Gastroesophageal sphincter (tissue), 3 donors: ENCODE measurements at regions not wholly inside any gene's neighbourhood (a gene's known extent, or its start where the extent isn't known, plus 50 kb on each side); places are given as distances from the start of the nearest gene placed in this dataset.

ENCODE experiments used
- EP300 ChIP-seq: sonication (generic); formaldehyde crosslinking; IDR thresholded peaks from one replicate; pipeline ENCODE4 v1.6.1; 2017; ENCODE audit warnings: antibody characterized with exemption, mild to moderate bottlenecking
- POLR2A ChIP-seq, 2 donors: fragments of 450-650 bp; IDR thresholded peaks; one replicate each; pipeline ENCODE4 v1.6.1; 2017; ENCODE audit warnings: antibody characterized with exemption in 2 of 2, mild to moderate bottlenecking in 2 of 2, moderate library complexity in 1 of 2
- TF ChIP-seq, protein P1 (sequence below), 4 experiments: fragments of 200-600 bp in 2 of 4; fragments of 450-650 bp in 2 of 4; sonication (generic) in 1 of 4; IDR thresholded peaks; one replicate each; pipeline ENCODE4 v1.5.1; 2017 to 2019; ENCODE audit warnings: antibody characterized with exemption in 4 of 4, mild to moderate bottlenecking in 2 of 4, moderate library complexity in 2 of 4

DNA sequence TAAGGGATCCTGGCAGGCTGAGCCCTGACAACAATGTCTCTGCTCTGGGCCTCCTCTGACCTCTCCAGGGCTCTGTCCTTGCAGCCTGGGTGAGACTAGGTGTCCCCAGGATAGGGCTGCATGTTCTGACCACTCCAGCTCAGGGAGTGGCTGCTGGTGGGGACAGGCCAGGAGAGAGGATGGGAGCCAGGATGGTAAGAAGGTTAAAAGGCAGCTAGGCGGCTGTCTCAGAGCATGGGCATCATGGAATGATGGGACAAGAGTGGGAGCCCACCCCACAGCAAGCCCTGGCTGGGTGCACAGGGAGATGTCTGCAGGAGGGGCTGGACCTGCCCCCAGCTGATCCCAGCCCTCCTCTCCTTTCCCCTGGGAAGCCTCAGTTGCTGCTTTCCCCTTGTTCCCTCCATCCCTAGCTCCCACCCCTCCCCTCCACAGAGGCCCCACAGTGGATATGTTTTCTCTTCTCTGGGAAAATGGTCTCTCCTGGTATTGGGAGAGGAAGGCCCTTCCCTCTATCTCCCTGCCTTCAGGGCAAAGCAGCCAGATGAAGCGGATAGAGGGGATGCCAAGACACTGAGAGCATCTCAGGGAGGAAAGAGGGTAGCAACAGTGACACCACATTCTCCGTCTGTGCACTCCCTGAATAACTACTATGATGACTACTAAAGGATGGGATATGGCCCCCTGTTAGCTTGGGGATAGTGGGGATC, 334.3 kb downstream of the DYSF start:
- TF ChIP-seq EP300: no peak
- TF ChIP-seq, protein P1, sequence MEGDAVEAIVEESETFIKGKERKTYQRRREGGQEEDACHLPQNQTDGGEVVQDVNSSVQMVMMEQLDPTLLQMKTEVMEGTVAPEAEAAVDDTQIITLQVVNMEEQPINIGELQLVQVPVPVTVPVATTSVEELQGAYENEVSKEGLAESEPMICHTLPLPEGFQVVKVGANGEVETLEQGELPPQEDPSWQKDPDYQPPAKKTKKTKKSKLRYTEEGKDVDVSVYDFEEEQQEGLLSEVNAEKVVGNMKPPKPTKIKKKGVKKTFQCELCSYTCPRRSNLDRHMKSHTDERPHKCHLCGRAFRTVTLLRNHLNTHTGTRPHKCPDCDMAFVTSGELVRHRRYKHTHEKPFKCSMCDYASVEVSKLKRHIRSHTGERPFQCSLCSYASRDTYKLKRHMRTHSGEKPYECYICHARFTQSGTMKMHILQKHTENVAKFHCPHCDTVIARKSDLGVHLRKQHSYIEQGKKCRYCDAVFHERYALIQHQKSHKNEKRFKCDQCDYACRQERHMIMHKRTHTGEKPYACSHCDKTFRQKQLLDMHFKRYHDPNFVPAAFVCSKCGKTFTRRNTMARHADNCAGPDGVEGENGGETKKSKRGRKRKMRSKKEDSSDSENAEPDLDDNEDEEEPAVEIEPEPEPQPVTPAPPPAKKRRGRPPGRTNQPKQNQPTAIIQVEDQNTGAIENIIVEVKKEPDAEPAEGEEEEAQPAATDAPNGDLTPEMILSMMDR (IDR thresholded peaks at IDR 0.05): no peak
- TF ChIP-seq POLR2A (IDR thresholded peaks at IDR 0.05): no peak
